ENCODE measurements at regions not wholly inside any gene's neighbourhood (a gene's known extent, or its start where the extent isn't known, plus 50 kb on each side); places are given as distances from the start of the nearest gene placed in this dataset.
"Not testable (repeated sequence)": the region's sequence is repeated elsewhere in the genome, so short reads cannot be mapped to it uniquely, and the experiment has no call there.

- DNase-seq: no peak
Observed at GRCh38 chr10:130963052-130963393, 348.5 kb downstream of the TCERG1L start.

GRCh38 chr10:130963786-130964522, 347.6 kb downstream of the TCERG1L start:
- no peak for DNase-seq

- DNase-seq: no peak
Observed at GRCh38 chr10:130964771-130965170, 346.8 kb downstream of the TCERG1L start.

GRCh38 chr10:130967161-130967560, 344.4 kb downstream of the TCERG1L start:
- no peak for DNase-seq

GRCh38 chr10:130967784-130968183, 343.7 kb downstream of the TCERG1L start:
- no peak for DNase-seq

- no peak for DNase-seq
Observed at GRCh38 chr10:130968511-130968910, 343.0 kb downstream of the TCERG1L start.

GRCh38 chr10:130968964-130969363, 342.6 kb downstream of the TCERG1L start:
- no peak for DNase-seq

- DNase-seq: no peak
Observed at GRCh38 chr10:130969700-130970099, 341.8 kb downstream of the TCERG1L start.

- DNase-seq: no peak
Observed at GRCh38 chr10:130970341-130971122, 341.0 kb downstream of the TCERG1L start.

GRCh38 chr10:130971123-130971435, 340.4 kb downstream of the TCERG1L start:
- no peak for DNase-seq

GRCh38 chr10:130973127-130973839, 338.2 kb downstream of the TCERG1L start:
- no peak for DNase-seq

- no peak for DNase-seq
Observed at GRCh38 chr10:130974166-130974565, 337.4 kb downstream of the TCERG1L start.

GRCh38 chr10:130975351-130975750, 336.2 kb downstream of the TCERG1L start:
- DNase-seq: not testable (repeated sequence)

- DNase-seq: no peak
Observed at GRCh38 chr10:130982802-130983201, 328.7 kb downstream of the TCERG1L start.

GRCh38 chr10:130983749-130984148, 327.8 kb downstream of the TCERG1L start:
- no peak for DNase-seq

- DNase-seq: no peak
Observed at GRCh38 chr10:130984686-130985085, 326.8 kb downstream of the TCERG1L start.

GRCh38 chr10:130985158-130985753, 326.3 kb downstream of the TCERG1L start:
- no peak for DNase-seq

GRCh38 chr10:130986846-130987245, 324.7 kb downstream of the TCERG1L start:
- DNase-seq: no peak

GRCh38 chr10:130987401-130987800, 324.1 kb downstream of the TCERG1L start:
- DNase-seq: no peak

GRCh38 chr10:130989670-130990232, 321.8 kb downstream of the TCERG1L start:
- DNase-seq: no peak

GRCh38 chr10:130990486-130990885, 321.0 kb downstream of the TCERG1L start:
- no peak for DNase-seq

- DNase-seq: no peak
Observed at GRCh38 chr10:130992802-130993523, 318.6 kb downstream of the TCERG1L start.

Measured in activated naive CD4-positive, alpha-beta T cell (primary cell).